GM12878 (cell line): ENCODE measurements at regions not wholly inside any gene's neighbourhood (a gene's known extent, or its start where the extent isn't known, plus 50 kb on each side); places are given as distances from the start of the nearest gene placed in this dataset.

ENCODE experiments used
- ATAC-seq: fragments of 200-7000 bp; cut with Tn5 transposase; 3 replicates; pipeline ENCODE4 v1.9.1; 2020; ENCODE audit warnings: mild to moderate bottlenecking, moderate library complexity
- BruUV-seq: library from RNA; stranded (reverse); fragments of 400-500 nt; replicated peaks from 2 replicates; lab custom pipeline; 2021; lab: Mats Ljungman, UMichigan
- CTCF ChIA-PET: fragments of 300-600 bp; sonication (Branson Sonifier 250); formaldehyde crosslinking; extraction: SDS; loops from one replicate; lab custom pipeline; 2021; ENCODE audit warnings: inconsistent platforms; lab: Yijun Ruan, JAX
- POLR2A ChIA-PET: fragments of 350-600 bp; formaldehyde crosslinking; extraction: SDS; loops from one replicate; lab custom pipeline; 2021; ENCODE audit warnings: inconsistent platforms; lab: Charles Lee
- RAD21 ChIA-PET: fragments of 300-600 bp; sonication (Branson Sonifier 250); formaldehyde crosslinking; loops from one replicate; lab custom pipeline; 2023; ENCODE audit warnings: antibody characterized with exemption; ENCODE audit not compliant: unreplicated experiment; lab: Charles Lee
- SMC1A ChIA-PET: fragments of 300-600 bp; sonication (Branson Sonifier 250); formaldehyde crosslinking; loops from one replicate; lab custom pipeline; 2023; ENCODE audit not compliant: unreplicated experiment, uncharacterized antibody; lab: Charles Lee
- DNase-seq: peaks from one replicate; pipeline ENCODE4 v3.0.0-alpha.2; 2011; ENCODE audit warnings: low read depth, low spot score
- FAIRE-seq: peaks from 3 replicates; lab custom pipeline; 2011; peaks lifted over from hg19 to GRCh38; lab: Jason Lieb, UNC
- H2AFZ ChIP-seq: 2 replicates; pipeline ENCODE4 v1.6.0; 2011; ENCODE audit warnings: low read depth, low read length, control low read depth; ENCODE audit not compliant: control insufficient read depth
- H3K27ac ChIP-seq: 2 replicates; pipeline ENCODE4 v1.5.1; 2011; ENCODE audit warnings: control low read depth; ENCODE audit not compliant: control insufficient read depth, insufficient read depth
- H3K27me3 ChIP-seq, 2 experiments: replicated peaks in 1 of 2; 2 replicates each; pipeline versions ENCODE4 v1.6.0 to v1.6.1; 2011; ENCODE audit warnings: low read length in 1 of 2; ENCODE audit not compliant: control insufficient read depth in 2 of 2, insufficient read depth in 2 of 2
- H3K36me3 ChIP-seq, 2 experiments: 2 replicates each; pipeline ENCODE4 v1.5.1; 2011; ENCODE audit warnings: low read length in 1 of 2; ENCODE audit not compliant: control insufficient read depth in 2 of 2, insufficient read depth in 2 of 2
- H3K4me1 ChIP-seq: 2 replicates; pipeline ENCODE4 v1.6.1; 2011; ENCODE audit warnings: mild to moderate bottlenecking, low read length, moderate library complexity, mixed read lengths; ENCODE audit not compliant: control insufficient read depth, insufficient read depth
- H3K4me2 ChIP-seq: 2 replicates; pipeline ENCODE4 v1.6.0; 2011; ENCODE audit warnings: control low read depth; ENCODE audit not compliant: control insufficient read depth, insufficient read depth
- H3K4me3 ChIP-seq: fragments of 200-600 bp; sonication (generic); 2 replicates; pipeline ENCODE4 v1.5.1; 2016
- H3K79me2 ChIP-seq: 2 replicates; pipeline ENCODE4 v1.6.0; 2011; ENCODE audit warnings: low read length; ENCODE audit not compliant: control insufficient read depth, insufficient read depth
- H3K9ac ChIP-seq: 2 replicates; pipeline ENCODE4 v1.8.0; 2011; ENCODE audit warnings: low read length, control low read depth, mixed read lengths; ENCODE audit not compliant: control insufficient read depth, insufficient read depth
- H3K9me3 ChIP-seq: replicated peaks from 3 replicates; pipeline ENCODE4 v1.5.1; 2011; ENCODE audit warnings: mild to moderate bottlenecking, low read length; ENCODE audit not compliant: control insufficient read depth, insufficient read depth
- H4K20me1 ChIP-seq: 2 replicates; pipeline ENCODE4 v1.6.0; 2011; ENCODE audit not compliant: control insufficient read depth, insufficient read depth
- BACH1 ChIP-seq: fragments of 450-650 bp; IDR thresholded peaks from 2 replicates; pipeline ENCODE4 v1.6.1; 2017; ENCODE audit warnings: mild to moderate bottlenecking, borderline replicate concordance
- JUNB ChIP-seq: IDR thresholded peaks from 2 replicates; pipeline ENCODE4 v1.6.1; 2016; ENCODE audit warnings: antibody characterized with exemption, mild to moderate bottlenecking
- KAT2A ChIP-seq: conservative IDR thresholded peaks from 2 replicates; pipeline ENCODE4 v1.6.1; 2011; ENCODE audit warnings: low read depth, low read length; ENCODE audit not compliant: control insufficient read depth
- KLF5 ChIP-seq: fragments of 450-650 bp; IDR thresholded peaks from 2 replicates; pipeline ENCODE4 v1.6.1; 2014; ENCODE audit warnings: mild to moderate bottlenecking; ENCODE audit not compliant: partially characterized antibody
- MEF2B ChIP-seq: fragments of 450-650 bp; IDR thresholded peaks from 2 replicates; pipeline ENCODE4 v1.6.1; 2018; ENCODE audit warnings: mild to moderate bottlenecking, moderate library complexity; ENCODE audit not compliant: partially characterized antibody, poor library complexity, severe bottlenecking
- SMARCA5 ChIP-seq: fragments of 450-650 bp; IDR thresholded peaks from 2 replicates; pipeline ENCODE4 v1.6.1; 2017; ENCODE audit warnings: mild to moderate bottlenecking
- SREBF1 ChIP-seq: IDR thresholded peaks from 2 replicates; pipeline ENCODE4 v1.6.1; 2012; ENCODE audit warnings: mild to moderate bottlenecking, low read length
- ZNF622 ChIP-seq: fragments of 450-650 bp; IDR thresholded peaks from 2 replicates; pipeline ENCODE4 v1.6.1; 2017; ENCODE audit warnings: mild to moderate bottlenecking, inconsistent platforms
- WGBS: methylation state at CpG from one replicate; pipeline ENCODE4 v1.1.6; 2016; ENCODE audit warnings: low lambda C conversion rate; ENCODE audit not compliant: insufficient replicate concordance, insufficient coverage; ENCODE audit errors: missing lambda C conversion rate; 5-methylcytosine and 5-hydroxymethylcytosine counted together
- in situ Hi-C: fragments of 300-500 bp; cut with MboI; formaldehyde crosslinking; loops from 9 replicates; pipeline ENCODE4 v1.14.3; 2018; ENCODE audit warnings: mixed read lengths
- intact Hi-C: fragments of 100-400 bp; cut with micrococcal nuclease; formaldehyde crosslinking; loops from one replicate; pipeline ENCODE4 v1.14.2; 2022; ENCODE audit not compliant: unreplicated experiment
- TF ChIP-seq, protein P1 (sequence below): fragments of 450-650 bp; IDR thresholded peaks from 2 replicates; pipeline ENCODE4 v1.6.1; 2017; ENCODE audit warnings: borderline replicate concordance

DNA sequence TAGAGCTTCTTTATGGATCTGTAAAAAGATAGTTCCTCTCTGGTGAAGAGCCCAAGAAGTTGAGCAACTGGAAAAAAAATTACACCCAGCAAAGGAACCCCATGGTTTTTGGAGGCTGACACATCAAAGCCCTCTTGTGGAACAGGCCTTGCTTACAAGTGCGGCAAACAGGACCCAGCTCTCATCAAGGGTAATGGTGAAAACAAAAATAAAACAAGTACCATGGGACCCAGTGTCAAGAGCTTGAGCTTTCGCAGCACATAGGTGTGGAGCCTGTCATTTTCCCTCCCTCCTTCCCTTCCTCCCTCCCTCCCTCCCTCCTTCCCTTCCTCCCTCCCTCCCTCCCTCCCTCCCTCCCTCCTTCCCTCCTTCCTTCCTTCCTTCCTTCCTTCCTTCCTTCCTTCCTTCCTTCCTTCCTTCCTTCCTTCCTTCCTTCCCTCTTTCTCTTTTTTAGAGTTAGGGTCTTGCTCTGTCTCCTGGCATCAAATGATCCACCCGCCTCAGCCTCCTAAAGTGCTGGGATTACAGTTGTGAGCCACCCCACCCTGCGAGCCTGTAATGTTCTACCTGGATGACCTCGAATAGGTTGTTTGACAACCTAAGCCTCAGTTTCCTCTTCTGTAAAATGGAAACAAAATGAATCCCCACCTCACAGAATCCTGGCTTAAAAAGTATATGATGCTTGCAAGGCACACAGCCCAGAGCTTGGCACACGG, 114.3 kb upstream of the RPH3A start (continued):
- TF ChIP-seq SMARCA5 (no peak), MEF2B (no peak), KLF5 (no peak)

DNA sequence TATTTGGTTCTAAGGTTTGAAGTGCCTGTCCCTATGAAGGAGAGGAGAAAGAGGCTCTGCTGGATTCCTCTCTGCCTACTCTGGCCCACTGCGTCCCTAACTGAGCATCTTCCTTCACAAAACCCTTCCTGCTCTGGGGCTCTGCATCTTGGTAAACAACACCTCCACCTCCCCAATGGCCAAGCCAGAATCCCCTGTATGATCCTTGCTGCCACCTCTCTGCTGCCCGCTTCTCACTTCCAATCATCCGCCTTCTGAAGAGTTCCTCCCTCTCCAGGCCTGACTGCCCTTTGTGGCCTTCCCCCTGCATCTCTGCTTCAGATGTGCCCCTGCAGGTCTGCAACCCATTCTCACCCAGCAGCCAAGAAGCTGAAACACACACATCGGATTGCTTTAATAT, 110.6 kb upstream of the RPH3A start:
- intact Hi-C loops = no loop called here
- in situ Hi-C loops = no loop called here
- FAIRE-seq = no peak

More for the DNA sequence above, 110.6 kb upstream of the RPH3A start:
- ChIA-PET CTCF (no interaction called here), SMC1A (no interaction called here), POLR2A (no interaction called here), RAD21 (no interaction called here)
- H3K4me1 ChIP-seq = no peaks in the 10 kb centered on the region
- H3K4me3 ChIP-seq = no peak overlapping the region
- DNase-seq (no peak), ATAC-seq (no peak)
- BruUV-seq = no TSS peak
- H3K27me3 ChIP-seq = peaks cover 5% of the 10 kb centered on the region in 2 experiments
- H3K9ac ChIP-seq = no peak overlapping the region
- no peaks in the 10 kb centered on the region for H3K9me3 ChIP-seq
- TF ChIP-seq JUNB = no peak
- TF ChIP-seq ZNF622 = no peak
- TF ChIP-seq SREBF1 = no peak
- no peak for TF ChIP-seq KAT2A
- TF ChIP-seq, protein P1, sequence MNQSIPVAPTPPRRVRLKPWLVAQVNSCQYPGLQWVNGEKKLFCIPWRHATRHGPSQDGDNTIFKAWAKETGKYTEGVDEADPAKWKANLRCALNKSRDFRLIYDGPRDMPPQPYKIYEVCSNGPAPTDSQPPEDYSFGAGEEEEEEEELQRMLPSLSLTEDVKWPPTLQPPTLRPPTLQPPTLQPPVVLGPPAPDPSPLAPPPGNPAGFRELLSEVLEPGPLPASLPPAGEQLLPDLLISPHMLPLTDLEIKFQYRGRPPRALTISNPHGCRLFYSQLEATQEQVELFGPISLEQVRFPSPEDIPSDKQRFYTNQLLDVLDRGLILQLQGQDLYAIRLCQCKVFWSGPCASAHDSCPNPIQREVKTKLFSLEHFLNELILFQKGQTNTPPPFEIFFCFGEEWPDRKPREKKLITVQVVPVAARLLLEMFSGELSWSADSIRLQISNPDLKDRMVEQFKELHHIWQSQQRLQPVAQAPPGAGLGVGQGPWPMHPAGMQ = no peak
- no peak for TF ChIP-seq KLF5
- no peak for TF ChIP-seq BACH1
- H3K4me2 ChIP-seq = no peak overlapping the region
- H4K20me1 ChIP-seq = no peaks in the 10 kb centered on the region
- H3K36me3 ChIP-seq = no peaks in the 10 kb centered on the region
- no peak overlapping the region for H2AFZ ChIP-seq
- 69% methylated on average over 4 of the region's 4 CpGs for WGBS
- H3K79me2 ChIP-seq = no peaks in the 10 kb centered on the region
- H3K27ac ChIP-seq = no peak overlapping the region
